H1 (cell line): ENCODE measurements at regions not wholly inside any gene's neighbourhood (a gene's known extent, or its start where the extent isn't known, plus 50 kb on each side); places are given as distances from the start of the nearest gene placed in this dataset.

ENCODE experiments used
- CEBPB ChIP-seq: IDR thresholded peaks from 2 replicates; pipeline ENCODE4 v1.6.1; 2012; ENCODE audit warnings: low read depth, low read length
- CHD2 ChIP-seq: IDR thresholded peaks from 2 replicates; pipeline ENCODE4 v1.6.1; 2012; ENCODE audit warnings: low read length, improper control_type of control experiment
- CTCF ChIP-seq, 3 experiments: IDR thresholded peaks; 1 replicate in 2 of 3; 2 replicates in 1 of 3; pipeline versions ENCODE4 v1.5.1 to v1.6.1; 2011; ENCODE audit warnings: low read length in 3 of 3, mild to moderate bottlenecking in 3 of 3, inconsistent platforms in 2 of 3, low read depth in 1 of 3, moderate library complexity in 1 of 3; ENCODE audit not compliant: insufficient read depth in 1 of 3; ENCODE audit errors: control extremely low read depth in 1 of 3
- GTF2F1 ChIP-seq: IDR thresholded peaks from 2 replicates; pipeline ENCODE4 v1.6.1; 2012; ENCODE audit warnings: low read depth, low read length, improper control_type of control experiment, borderline replicate concordance
- JUND ChIP-seq: IDR thresholded peaks from 2 replicates; pipeline ENCODE4 v1.6.1; 2011; ENCODE audit warnings: mild to moderate bottlenecking, improper control_type of control experiment, low read length
- KDM1A ChIP-seq: fragments of 200-600, 300-600 bp; sonication (generic); IDR thresholded peaks from 2 replicates; pipeline ENCODE4 v1.7.1; 2016; ENCODE audit warnings: mild to moderate bottlenecking, low read length, borderline replicate concordance
- MAX ChIP-seq: IDR thresholded peaks from 2 replicates; pipeline ENCODE4 v1.6.1; 2012; ENCODE audit warnings: inconsistent platforms
- NANOG ChIP-seq: IDR thresholded peaks from 2 replicates; pipeline ENCODE4 v1.6.1; 2011; ENCODE audit warnings: low read length, low read depth, mild to moderate bottlenecking, inconsistent platforms; ENCODE audit not compliant: insufficient read depth, poor library complexity, severe bottlenecking
- POLR2A ChIP-seq, 2 experiments: IDR thresholded peaks; 1 replicate in 1 of 2; 2 replicates in 1 of 2; pipeline ENCODE4 v1.6.1; 2011; ENCODE audit warnings: low read depth in 2 of 2, low read length in 2 of 2, mild to moderate bottlenecking in 2 of 2; ENCODE audit errors: control extremely low read depth in 1 of 2
- POLR2AphosphoS5 ChIP-seq: IDR thresholded peaks from 2 replicates; pipeline ENCODE4 v1.6.1; 2011; ENCODE audit warnings: low read depth, low read length
- SUZ12 ChIP-seq: fragments of 200-600 bp; sonication (generic); IDR thresholded peaks from 2 replicates; pipeline ENCODE4 v1.6.1; 2012; ENCODE audit warnings: mild to moderate bottlenecking, inconsistent platforms, low read length, moderate library complexity, mixed read lengths
- TAF1 ChIP-seq: IDR thresholded peaks from 2 replicates; pipeline ENCODE4 v1.6.1; 2011; ENCODE audit warnings: mild to moderate bottlenecking, low read depth, low read length
- YY1 ChIP-seq: IDR thresholded peaks from 2 replicates; pipeline ENCODE4 v1.6.1; 2011; ENCODE audit warnings: low read depth, mild to moderate bottlenecking, low read length

- TF ChIP-seq SUZ12 (no peak), TAF1 (no peak), YY1 (no peak), CTCF (IDR thresholded peaks at IDR 0.05; ENCODE audit: control extremely low read depth in 1 of 3, insufficient read depth in 1 of 3, low read depth in 1 of 3, low read length in 3 of 3) (no peak), CEBPB (no peak), KDM1A (no peak), MAX (no peak), POLR2A (IDR thresholded peaks at IDR 0.05; ENCODE audit: control extremely low read depth in 1 of 2, low read depth in 2 of 2, low read length in 2 of 2) (no peak), JUND (no peak), POLR2AphosphoS5 (no peak), NANOG (no peak), CHD2 (no peak), GTF2F1 (no peak)
These were observed 716.6 kb downstream of the OTOL1 start for GRCh38 chr3:162213196-162213595.
